ENCODE measurements at regions not wholly inside any gene's neighbourhood (a gene's known extent, or its start where the extent isn't known, plus 50 kb on each side); places are given as distances from the start of the nearest gene placed in this dataset.

- Histone ChIP-seq H3K36me3 (no peaks in the 10 kb centered on the region), H3K79me2 (ENCODE audit: low read depth) (no peaks in the 10 kb centered on the region), H3K9ac (no peak overlapping the region), H3K4me1 (no peaks in the 10 kb centered on the region), H4K20me1 (ENCODE audit: low read depth) (no peaks in the 10 kb centered on the region), H3K27ac (no peak overlapping the region), H3K9me3 (ENCODE audit: low read depth) (no peaks in the 10 kb centered on the region), H3K4me3 (no peak overlapping the region), H2AFZ (replicated peaks) (no peak overlapping the region), H3K27me3 (no peaks in the 10 kb centered on the region), H3F3A (ENCODE audit: low read depth) (no peaks in the 10 kb centered on the region), H3K4me2 (no peak overlapping the region)
- H3K27me3 Mint-ChIP-seq (ENCODE audit: insufficient read depth, low read depth), result peaks cover 2% of the 10 kb centered on the region
- H3K4me3 Mint-ChIP-seq, result no peak overlapping the region
- H3K36me3 Mint-ChIP-seq, result no peaks in the 10 kb centered on the region
- DNase-seq (ENCODE audit: low spot score), result no peak
- H3K9me3 Mint-ChIP-seq, result no peaks in the 10 kb centered on the region
- TF ChIP-seq EZH2phosphoT487 (IDR thresholded peaks at IDR 0.05), result no peak
- no peaks in the 10 kb centered on the region for H3K4me1 Mint-ChIP-seq
- H3K27ac Mint-ChIP-seq, result no peak overlapping the region
These were observed 372.3 kb downstream of the TMA16 start for GRCh38 chr4:163866728-163867315.

GRCh38 chr4:163868445-163868844 is 374.0 kb downstream of the TMA16 start:
- no peaks in the 10 kb centered on the region for H3K27me3 ChIP-seq
- no peak overlapping the region for H3K4me3 ChIP-seq
- no peaks in the 10 kb centered on the region for H3K9me3 ChIP-seq (ENCODE audit: low read depth)
- H3K4me1 ChIP-seq, result no peaks in the 10 kb centered on the region
- no peak for TF ChIP-seq CTCF (IDR thresholded peaks at IDR 0.05)
- TF ChIP-seq EZH2phosphoT487 (IDR thresholded peaks at IDR 0.05), result no peak
- no peak for TF ChIP-seq EZH2 (IDR thresholded peaks at IDR 0.05)
- no peaks in the 10 kb centered on the region for H3K4me1 Mint-ChIP-seq
- no peak overlapping the region for H3K9ac ChIP-seq
- no peaks in the 10 kb centered on the region for H3K36me3 Mint-ChIP-seq
- no peak overlapping the region for H3K27ac ChIP-seq
- no peak overlapping the region for H3K27ac Mint-ChIP-seq
- H3K36me3 ChIP-seq, result no peaks in the 10 kb centered on the region
- H3K27me3 Mint-ChIP-seq (ENCODE audit: insufficient read depth, low read depth), result peaks cover 2% of the 10 kb centered on the region
- no peak for DNase-seq (ENCODE audit: low spot score)
- H3K9me3 Mint-ChIP-seq, result no peaks in the 10 kb centered on the region
- no peaks in the 10 kb centered on the region for H4K20me1 ChIP-seq (ENCODE audit: low read depth)
- H2AFZ ChIP-seq (replicated peaks), result no peak overlapping the region
- no peak overlapping the region for H3K4me3 Mint-ChIP-seq
- no peaks in the 10 kb centered on the region for H3K79me2 ChIP-seq (ENCODE audit: low read depth)
- no peak overlapping the region for H3K4me2 ChIP-seq
- H3F3A ChIP-seq (ENCODE audit: low read depth), result no peaks in the 10 kb centered on the region

GRCh38 chr4:163871078-163871477 is 376.6 kb downstream of the TMA16 start:
- no peak for DNase-seq (ENCODE audit: low spot score)
- no peaks in the 10 kb centered on the region for H3K9me3 ChIP-seq (ENCODE audit: low read depth)
- H3K4me1 ChIP-seq, result no peaks in the 10 kb centered on the region
- TF ChIP-seq CTCF (IDR thresholded peaks at IDR 0.05), result no peak
- no peak for TF ChIP-seq EZH2phosphoT487 (IDR thresholded peaks at IDR 0.05)
- no peak for TF ChIP-seq EZH2 (IDR thresholded peaks at IDR 0.05)
- no peak overlapping the region for H3K4me2 ChIP-seq
- no peaks in the 10 kb centered on the region for H3K27me3 ChIP-seq
- H3K79me2 ChIP-seq (ENCODE audit: low read depth), result no peaks in the 10 kb centered on the region
- H3K36me3 Mint-ChIP-seq, result no peaks in the 10 kb centered on the region
- H3K36me3 ChIP-seq, result no peaks in the 10 kb centered on the region
- H3K4me3 Mint-ChIP-seq, result no peak overlapping the region
- no peak overlapping the region for H3K9ac ChIP-seq
- H3K27me3 Mint-ChIP-seq (ENCODE audit: insufficient read depth, low read depth), result peaks cover 2% of the 10 kb centered on the region
- H3K27ac ChIP-seq, result no peak overlapping the region
- no peak overlapping the region for H3K27ac Mint-ChIP-seq
- H2AFZ ChIP-seq (replicated peaks), result no peak overlapping the region
- H3F3A ChIP-seq (ENCODE audit: low read depth), result no peaks in the 10 kb centered on the region
- no peaks in the 10 kb centered on the region for H3K9me3 Mint-ChIP-seq
- no peaks in the 10 kb centered on the region for H3K4me1 Mint-ChIP-seq
- H4K20me1 ChIP-seq (ENCODE audit: low read depth), result no peaks in the 10 kb centered on the region
- H3K4me3 ChIP-seq, result no peak overlapping the region

GRCh38 chr4:163875327-163875726 is 380.8 kb downstream of the TMA16 start:
- TF ChIP-seq EZH2phosphoT487 (IDR thresholded peaks at IDR 0.05) (no peak), CTCF (IDR thresholded peaks at IDR 0.05) (no peak), EZH2 (IDR thresholded peaks at IDR 0.05) (no peak)
- Histone ChIP-seq H3K79me2 (ENCODE audit: low read depth) (no peaks in the 10 kb centered on the region), H3K9ac (no peak overlapping the region), H3K27me3 (no peaks in the 10 kb centered on the region), H3K9me3 (ENCODE audit: low read depth) (no peaks in the 10 kb centered on the region), H4K20me1 (ENCODE audit: low read depth) (no peaks in the 10 kb centered on the region), H3K27ac (no peak overlapping the region), H2AFZ (replicated peaks) (no peak overlapping the region), H3K4me3 (no peak overlapping the region), H3K4me1 (no peaks in the 10 kb centered on the region), H3K4me2 (no peak overlapping the region), H3F3A (ENCODE audit: low read depth) (no peaks in the 10 kb centered on the region), H3K36me3 (no peaks in the 10 kb centered on the region)
- Mint-ChIP-seq H3K36me3 (no peaks in the 10 kb centered on the region), H3K27me3 (ENCODE audit: insufficient read depth, low read depth) (peaks cover 2% of the 10 kb centered on the region), H3K27ac (no peak overlapping the region), H3K9me3 (no peaks in the 10 kb centered on the region), H3K4me1 (no peaks in the 10 kb centered on the region), H3K4me3 (no peak overlapping the region)
- DNase-seq (ENCODE audit: low spot score), result no peak
